OCI-LY7 (cell line): ENCODE measurements at regions not wholly inside any gene's neighbourhood (a gene's known extent, or its start where the extent isn't known, plus 50 kb on each side); places are given as distances from the start of the nearest gene placed in this dataset.

ENCODE experiments used
- BruUV-seq: library from RNA; stranded (reverse); fragments of 400-500 nt; replicated peaks from 2 replicates; lab custom pipeline; 2021; lab: Mats Ljungman, UMichigan
- CTCF ChIA-PET: fragments of 300-600 bp; sonication (Branson Sonifier 250); formaldehyde crosslinking; loops from one replicate; lab custom pipeline; 2022; ENCODE audit warnings: antibody characterized with exemption; ENCODE audit not compliant: unreplicated experiment; lab: Charles Lee
- POLR2A ChIA-PET: fragments of 300-600 bp; sonication (Branson Sonifier 250); formaldehyde crosslinking; loops from one replicate; lab custom pipeline; 2022; ENCODE audit warnings: antibody characterized with exemption; lab: Charles Lee
- DNase-seq: peaks from one replicate; pipeline ENCODE4 v3.0.0-alpha.2; 2015; ENCODE audit warnings: low spot score
- H2AFZ ChIP-seq: fragments of 200-600 bp; sonication (generic), shearing (Covaris generic); 2 replicates; pipeline ENCODE4 v1.6.1; 2014; ENCODE audit warnings: mild to moderate bottlenecking, antibody characterized with exemption, low read length, moderate library complexity
- H3K27ac ChIP-seq: fragments of 200-600 bp; sonication (generic); 2 replicates; pipeline ENCODE4 v1.5.1; 2014; ENCODE audit warnings: mixed run types, low read depth, mild to moderate bottlenecking, moderate library complexity, low read length, inconsistent platforms; ENCODE audit not compliant: poor library complexity, severe bottlenecking
- H3K36me3 ChIP-seq: fragments of 200-600 bp; sonication (generic); 2 replicates; pipeline ENCODE4 v1.6.1; 2014; ENCODE audit warnings: mild to moderate bottlenecking, antibody characterized with exemption, low read length, moderate library complexity, mixed read lengths; ENCODE audit not compliant: insufficient read depth
- H3K4me1 ChIP-seq: fragments of 200-600 bp; sonication (generic); 2 replicates; pipeline ENCODE4 v1.5.1; 2014; ENCODE audit warnings: mild to moderate bottlenecking, low read length; ENCODE audit not compliant: insufficient read depth, poor library complexity, severe bottlenecking
- H3K4me2 ChIP-seq: fragments of 200-600 bp; sonication (generic); 2 replicates; pipeline ENCODE4 v1.6.1; 2014; ENCODE audit warnings: mild to moderate bottlenecking, low read length
- H3K4me3 ChIP-seq: fragments of 200-600 bp; sonication (generic); 2 replicates; pipeline ENCODE4 v1.5.1; 2014; ENCODE audit warnings: mild to moderate bottlenecking, low read depth, low read length; ENCODE audit not compliant: poor library complexity, severe bottlenecking
- H3K79me2 ChIP-seq: fragments of 200-600 bp; sonication (generic); 2 replicates; pipeline ENCODE4 v1.6.1; 2016; ENCODE audit warnings: low read depth, mild to moderate bottlenecking, low read length, moderate library complexity, mixed read lengths; ENCODE audit not compliant: insufficient read depth
- H3K9me2 ChIP-seq: fragments of 200-600 bp; sonication (generic); 2 replicates; pipeline ENCODE4 v1.6.1; 2016; ENCODE audit warnings: mild to moderate bottlenecking, low read length, mixed read lengths; ENCODE audit not compliant: insufficient read depth
- H3K9me3 ChIP-seq: fragments of 200-600 bp; sonication (generic); 2 replicates; pipeline ENCODE4 v1.6.1; 2014; ENCODE audit warnings: mild to moderate bottlenecking, mixed run types, low read length, mixed read lengths
- H4K20me1 ChIP-seq: fragments of 200-600 bp; sonication (generic); 2 replicates; pipeline ENCODE4 v1.6.1; 2014; ENCODE audit warnings: mild to moderate bottlenecking, antibody characterized with exemption, low read length, moderate library complexity, mixed read lengths; ENCODE audit not compliant: insufficient read depth
- CTCF ChIP-seq: fragments of 200-600 bp; sonication (generic); conservative IDR thresholded peaks from 2 replicates; pipeline ENCODE4 v1.5.1; 2014; ENCODE audit warnings: mild to moderate bottlenecking, antibody characterized with exemption, low read length, moderate library complexity, mixed read lengths
- EZH2phosphoT487 ChIP-seq: fragments of 200-600 bp; sonication (generic); IDR thresholded peaks from 2 replicates; pipeline ENCODE4 v1.6.1; 2018; ENCODE audit warnings: low read depth, borderline replicate concordance, mild to moderate bottlenecking, mixed run types, antibody characterized with exemption, low read length, moderate library complexity, mixed read lengths
- intact Hi-C: fragments of 100-400 bp; cut with micrococcal nuclease; formaldehyde crosslinking; loops from one replicate; pipeline ENCODE4 v1.10.0; 2022; ENCODE audit not compliant: unreplicated experiment

- Histone ChIP-seq H3K9me3 (no peaks in the 10 kb centered on the region), H4K20me1 (no peaks in the 10 kb centered on the region), H3K4me1 (no peaks in the 10 kb centered on the region), H3K9me2 (no peaks in the 10 kb centered on the region), H3K36me3 (no peaks in the 10 kb centered on the region), H3K27ac (no peak overlapping the region), H3K79me2 (no peaks in the 10 kb centered on the region), H3K4me3 (no peak overlapping the region), H3K4me2 (no peak overlapping the region), H2AFZ (no peak overlapping the region)
- DNase-seq: no peak
- no peak for TF ChIP-seq EZH2phosphoT487
- TF ChIP-seq CTCF: no peak
- CTCF ChIA-PET: no interaction called here
- intact Hi-C loops: no loop called here
- BruUV-seq: no TSS peak
- POLR2A ChIA-PET: no interaction called here
Observed at GRCh38 chr13:39259371-39260140, 221.3 kb downstream of the NHLRC3 start.

- Histone ChIP-seq H3K36me3 (no peaks in the 10 kb centered on the region), H2AFZ (no peak overlapping the region), H3K79me2 (no peaks in the 10 kb centered on the region), H3K4me1 (no peaks in the 10 kb centered on the region), H3K4me3 (no peak overlapping the region), H3K9me2 (no peaks in the 10 kb centered on the region), H3K4me2 (no peak overlapping the region), H3K27ac (no peak overlapping the region), H3K9me3 (no peaks in the 10 kb centered on the region), H4K20me1 (no peaks in the 10 kb centered on the region)
- intact Hi-C loops: no loop called here
- POLR2A ChIA-PET: interaction anchor here (0.6 kb wide), 1 partner anchor 321 kb away, joined by 3 read pairs; no protein-coding TSS in a partner anchor
- CTCF ChIA-PET: no interaction called here
- no TSS peak for BruUV-seq
- DNase-seq: peak; percentile 44
- TF ChIP-seq EZH2phosphoT487 (no peak), CTCF (peak; percentile 84)
Observed at GRCh38 chr13:39263033-39263432, 224.8 kb downstream of the NHLRC3 start.

GRCh38 chr13:39263531-39263930, 225.3 kb downstream of the NHLRC3 start:
- DNase-seq: no peak
- Histone ChIP-seq H3K9me3 (no peaks in the 10 kb centered on the region), H3K4me1 (no peaks in the 10 kb centered on the region), H3K9me2 (no peaks in the 10 kb centered on the region), H3K4me2 (no peak overlapping the region), H2AFZ (no peak overlapping the region), H3K4me3 (no peak overlapping the region), H3K27ac (no peak overlapping the region), H3K36me3 (no peaks in the 10 kb centered on the region), H4K20me1 (no peaks in the 10 kb centered on the region), H3K79me2 (no peaks in the 10 kb centered on the region)
- ChIA-PET CTCF (no interaction called here), POLR2A (interaction anchor here (0.6 to 1.8 kb wide), 2 partner anchors 11 to 321 kb away, joined by 3 read pairs; no protein-coding TSS in a partner anchor)
- no peak for TF ChIP-seq CTCF
- TF ChIP-seq EZH2phosphoT487: no peak
- intact Hi-C loops: no loop called here
- BruUV-seq: no TSS peak
